ENCODE measurements at regions not wholly inside any gene's neighbourhood (a gene's known extent, or its start where the extent isn't known, plus 50 kb on each side); places are given as distances from the start of the nearest gene placed in this dataset.

GRCh38 chr7:106166651-106167342, 54.7 kb upstream of the SYPL1 start:
- Histone ChIP-seq H4K5ac (ENCODE audit: insufficient read length, low read depth, low read length) (no peak overlapping the region), H2AK5ac (ENCODE audit: low read depth, low read length) (no peak overlapping the region), H3K36me3 (ENCODE audit: control insufficient read depth in 2 of 4, insufficient read depth in 4 of 4, low read length in 3 of 4) (no peaks in the 10 kb centered on the region; a peak in 1 of 8 replicates), H2BK15ac (ENCODE audit: low read length) (no peak overlapping the region), H3K79me1 (ENCODE audit: low read depth, low read length) (no peaks in the 10 kb centered on the region), H3K4me3 (ENCODE audit: extremely low read depth in 1 of 4, insufficient read depth in 2 of 4, low read depth in 3 of 4, low read length in 4 of 4) (no peak overlapping the region), H3K4ac (replicated peaks; ENCODE audit: insufficient read length, low read depth, low read length) (no peak overlapping the region), H3K9me3 (ENCODE audit: insufficient read depth in 2 of 2, low read depth in 1 of 2, low read length in 1 of 2) (peaks cover 0 to 7% of the 10 kb centered on the region in 2 experiments; a peak in 3 of 4 replicates), H4K8ac (ENCODE audit: extremely low read depth, insufficient read depth, low read length) (no peak overlapping the region), H2AFZ (ENCODE audit: low read length) (no peak overlapping the region), H4K20me1 (replicated peaks in 1 of 2; ENCODE audit: control insufficient read depth in 1 of 2, insufficient read depth in 2 of 2, low read length in 2 of 2) (no peaks in the 10 kb centered on the region), H2BK12ac (ENCODE audit: low read depth, low read length) (no peak overlapping the region), H3K27me3 (replicated peaks in 1 of 4; ENCODE audit: control insufficient read depth in 3 of 4, extremely low read depth in 1 of 4, insufficient read depth in 3 of 4, low read length in 3 of 4) (no peaks in the 10 kb centered on the region), H2BK5ac (ENCODE audit: low read depth, low read length) (no peak overlapping the region), H2BK120ac (replicated peaks; ENCODE audit: low read depth, low read length) (no peak overlapping the region), H3K9ac (replicated peaks in 1 of 4; ENCODE audit: extremely low read depth in 1 of 4, low read depth in 3 of 4, low read length in 3 of 4) (no peak overlapping the region), H3K23me2 (ENCODE audit: low read depth, low read length) (no peaks in the 10 kb centered on the region), H3K4me1 (replicated peaks in 1 of 4; ENCODE audit: control insufficient read depth in 3 of 4, insufficient read depth in 4 of 4, low read length in 3 of 4) (no peaks in the 10 kb centered on the region), H3K79me2 (ENCODE audit: control insufficient read depth in 1 of 2, insufficient read depth in 2 of 2, low read length in 2 of 2) (no peaks in the 10 kb centered on the region), H3K18ac (ENCODE audit: extremely low read depth, low read length) (no peak overlapping the region), H3K4me2 (ENCODE audit: insufficient read depth in 1 of 2, low read depth in 2 of 2, low read length in 2 of 2) (no peak overlapping the region), H2BK20ac (ENCODE audit: low read length) (no peak overlapping the region), H3K23ac (ENCODE audit: insufficient read length) (no peak overlapping the region), H3K27ac (ENCODE audit: low read depth, low read length) (no peak overlapping the region), H4K91ac (replicated peaks; ENCODE audit: insufficient read length, low read length) (no peak overlapping the region), H3K56ac (replicated peaks; ENCODE audit: insufficient read length, low read depth, low read length) (no peak overlapping the region), H3K14ac (ENCODE audit: insufficient read length) (no peak overlapping the region)
- 61% methylated on average over 7 of the region's 7 CpGs; no CpG with 5 or more reads in 1 of the 2 experiments for WGBS, 2 experiments (ENCODE audit: extremely low coverage in 1 of 2, insufficient coverage in 1 of 2, insufficient read length in 1 of 2, insufficient replicate concordance in 2 of 2, low coverage in 1 of 2, low lambda C conversion rate in 2 of 2, missing lambda C conversion rate in 1 of 2)
- FAIRE-seq (peak; percentile 82), DNase-seq (ENCODE audit: low read depth in 1 of 2, low spot score in 2 of 2) (no peak)
- ChIA-PET CTCF (ENCODE audit: partially characterized antibody) (interaction anchor here (0.6 to 10.9 kb wide), 22 partner anchors 9 to 440 kb away, joined by 3 to 108 read pairs (median 4); no protein-coding TSS in a partner anchor), POLR2A (ENCODE audit: partially characterized antibody) (interaction anchor here (1.4 kb wide), 1 partner anchor 10 kb away, joined by 4 read pairs; no protein-coding TSS in a partner anchor)
- TF ChIP-seq BRCA1 (IDR thresholded peaks at IDR 0.05; ENCODE audit: low read depth, low read length) (no peak), JUN (IDR thresholded peaks at IDR 0.05; ENCODE audit: low read depth, low read length) (no peak), BACH1 (IDR thresholded peaks at IDR 0.05; ENCODE audit: low read length) (0 out of 2 replicates have a peak, but pooled peaks have one; percentile 32), POU5F1 (IDR thresholded peaks at IDR 0.05; ENCODE audit: low read depth, low read length) (no peak), TAF7 (optimal IDR thresholded peaks at IDR 0.05; ENCODE audit: borderline replicate concordance, low read depth, low read length) (no peak), TBP (IDR thresholded peaks at IDR 0.05; ENCODE audit: low read depth, low read length) (no peak), ATF2 (IDR thresholded peaks at IDR 0.05; ENCODE audit: low read length) (peak; percentile 72; the same call in 1 of the 2 replicates), SIX5 (IDR thresholded peaks at IDR 0.05; ENCODE audit: low read depth, low read length) (no peak), GABPA (IDR thresholded peaks at IDR 0.05; ENCODE audit: borderline replicate concordance, insufficient read depth, low read length) (no peak), GTF2F1 (IDR thresholded peaks at IDR 0.05; ENCODE audit: borderline replicate concordance, low read depth, low read length) (no peak), ATF3 (IDR thresholded peaks at IDR 0.05; ENCODE audit: insufficient read depth, low read depth, low read length) (no peak), POLR2A (IDR thresholded peaks at IDR 0.05; ENCODE audit: control extremely low read depth in 1 of 2, low read depth in 2 of 2, low read length in 2 of 2) (no peak)

All from H1 (cell line).